KMS-11 (cell line): ENCODE measurements at regions not wholly inside any gene's neighbourhood (a gene's known extent, or its start where the extent isn't known, plus 50 kb on each side); places are given as distances from the start of the nearest gene placed in this dataset.

Experiments
- H2AFZ ChIP-seq: fragments of 200-600 bp; sonication (generic); 2 replicates; pipeline ENCODE4 v1.6.1; 2016; ENCODE audit warnings: antibody characterized with exemption, mixed run types, low read depth
- H3K27ac ChIP-seq: fragments of 200-600 bp; sonication (generic); 2 replicates; pipeline ENCODE4 v1.6.1; 2016; ENCODE audit warnings: mild to moderate bottlenecking, mixed run types
- H3K27me3 ChIP-seq: fragments of 200-600 bp; sonication (generic); 2 replicates; pipeline ENCODE4 v1.6.1; 2017; ENCODE audit warnings: mild to moderate bottlenecking, low read depth, mixed run types, moderate library complexity; ENCODE audit not compliant: insufficient read depth
- H3K36me3 ChIP-seq: fragments of 200-600 bp; sonication (generic); 2 replicates; pipeline ENCODE4 v1.6.1; 2017; ENCODE audit warnings: mild to moderate bottlenecking, mixed run types; ENCODE audit not compliant: insufficient read depth
- H3K4me1 ChIP-seq: fragments of 200-600 bp; sonication (generic); 2 replicates; pipeline ENCODE4 v1.6.1; 2016; ENCODE audit warnings: mild to moderate bottlenecking, low read depth, mixed run types; ENCODE audit not compliant: poor library complexity, severe bottlenecking
- H3K4me2 ChIP-seq: fragments of 200-600 bp; sonication (generic); 2 replicates; pipeline ENCODE4 v1.7.0; 2016; ENCODE audit warnings: mild to moderate bottlenecking, mixed run types
- H3K4me3 ChIP-seq: fragments of 200-600 bp; sonication (generic); IDR thresholded peaks from 2 replicates; pipeline ENCODE4 v1.6.1; 2017; ENCODE audit warnings: low read depth, low read length, mixed read lengths; ENCODE audit not compliant: insufficient read depth
- H3K79me2 ChIP-seq: fragments of 200-600 bp; sonication (generic); 2 replicates; pipeline ENCODE4 v1.6.1; 2016; ENCODE audit warnings: low read depth, mixed run types; ENCODE audit not compliant: insufficient read depth
- H3K9ac ChIP-seq: fragments of 200-600 bp; sonication (generic); 2 replicates; pipeline ENCODE4 v1.6.1; 2016; ENCODE audit warnings: mild to moderate bottlenecking, mixed run types
- H4K20me1 ChIP-seq: fragments of 200-600 bp; sonication (generic); 2 replicates; pipeline ENCODE4 v1.6.1; 2016; ENCODE audit warnings: mild to moderate bottlenecking, mixed run types; ENCODE audit not compliant: insufficient read depth
- CTCF ChIP-seq: fragments of 200-600 bp; sonication (generic); conservative IDR thresholded peaks from 2 replicates; pipeline ENCODE4 v1.6.1; 2017; ENCODE audit warnings: low read depth, mild to moderate bottlenecking, antibody characterized with exemption, low read length, moderate library complexity, mixed read lengths

GRCh38 chr1:208775841-208776240 is 531.7 kb upstream of the PLXNA2 start:
- no peak overlapping the region for H3K4me2 ChIP-seq
- no peak overlapping the region for H3K27ac ChIP-seq
- no peak overlapping the region for H3K9ac ChIP-seq
- H4K20me1 ChIP-seq = no peaks in the 10 kb centered on the region
- no peak overlapping the region for H3K4me3 ChIP-seq
- H3K4me1 ChIP-seq = peaks cover 15% of the 10 kb centered on the region
- no peaks in the 10 kb centered on the region for H3K79me2 ChIP-seq
- no peaks in the 10 kb centered on the region for H3K27me3 ChIP-seq
- no peaks in the 10 kb centered on the region for H3K36me3 ChIP-seq
- H2AFZ ChIP-seq = no peak overlapping the region
- TF ChIP-seq CTCF = no peak

DNA sequence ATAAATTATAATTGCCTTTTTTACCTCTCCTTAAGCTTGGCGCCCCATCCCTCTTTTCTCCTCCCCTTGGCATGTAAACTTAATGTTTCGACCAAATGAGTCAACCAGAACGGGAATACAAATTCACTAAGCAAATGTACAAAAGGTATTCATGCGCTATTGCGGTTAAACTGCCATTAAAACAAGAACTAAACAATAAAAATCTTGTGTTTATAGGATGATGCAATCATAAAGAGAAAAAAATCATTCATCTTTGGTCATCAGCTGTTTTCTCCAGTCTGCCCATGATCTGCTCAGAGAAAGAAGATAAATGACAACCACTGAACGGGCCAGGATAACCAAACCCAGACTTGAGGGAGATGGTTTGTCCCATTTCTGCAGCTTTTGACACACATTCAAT is 534.2 kb upstream of the PLXNA2 start:
- Histone ChIP-seq H2AFZ (no peak overlapping the region), H3K79me2 (no peaks in the 10 kb centered on the region), H3K27ac (no peak overlapping the region), H3K4me1 (peaks cover 40% of the 10 kb centered on the region), H3K27me3 (no peaks in the 10 kb centered on the region), H3K4me2 (no peak overlapping the region), H3K9ac (no peak overlapping the region), H4K20me1 (no peaks in the 10 kb centered on the region), H3K36me3 (no peaks in the 10 kb centered on the region), H3K4me3 (no peak overlapping the region)
- TF ChIP-seq CTCF = no peak

- no peak for TF ChIP-seq CTCF
- peak overlapping the region; percentile 70; the same call in 1 of the 2 replicates for H3K27ac ChIP-seq
- no peak overlapping the region for H3K4me3 ChIP-seq
- H3K36me3 ChIP-seq = no peaks in the 10 kb centered on the region
- H3K4me2 ChIP-seq = peak overlapping the region; percentile 27
- H3K27me3 ChIP-seq = no peaks in the 10 kb centered on the region
- no peaks in the 10 kb centered on the region for H4K20me1 ChIP-seq
- H3K4me1 ChIP-seq = peaks cover 71% of the 10 kb centered on the region
- no peak overlapping the region for H3K9ac ChIP-seq
- H3K79me2 ChIP-seq = no peaks in the 10 kb centered on the region
- H2AFZ ChIP-seq = no peak overlapping the region
Measured at GRCh38 chr1:208781391-208782045, 537.3 kb upstream of the PLXNA2 start.

GRCh38 chr1:208782186-208782585 is 538.0 kb upstream of the PLXNA2 start:
- Histone ChIP-seq H3K4me3 (no peak overlapping the region), H2AFZ (no peak overlapping the region; the same call in 1 of the 2 replicates), H3K4me2 (peak overlapping the region; percentile 27), H3K36me3 (no peaks in the 10 kb centered on the region), H3K27me3 (no peaks in the 10 kb centered on the region), H3K27ac (peak overlapping the region; percentile 70), H3K4me1 (peaks cover 78% of the 10 kb centered on the region), H3K79me2 (no peaks in the 10 kb centered on the region), H3K9ac (no peak overlapping the region; the same call in 1 of the 2 replicates), H4K20me1 (no peaks in the 10 kb centered on the region)
- no peak for TF ChIP-seq CTCF
